HepG2 (cell line): ENCODE measurements at regions not wholly inside any gene's neighbourhood (a gene's known extent, or its start where the extent isn't known, plus 50 kb on each side); places are given as distances from the start of the nearest gene placed in this dataset.

Experiments used
- ATAC-seq: fragments of 200-7000 bp; cut with Tn5 transposase; 3 replicates; pipeline ENCODE4 v1.9.1; 2020; ENCODE audit warnings: mild to moderate bottlenecking, moderate library complexity
- BruUV-seq: library from RNA; stranded (reverse); fragments of 400-500 nt; replicated peaks from 2 replicates; lab custom pipeline; 2021; lab: Mats Ljungman, UMichigan
- CTCF ChIA-PET: fragments of 300-600 bp; formaldehyde crosslinking; extraction: SDS; loops from one replicate; lab custom pipeline; 2021; ENCODE audit warnings: low total read pairs, inconsistent platforms, low intra/inter-chr PET ratio; lab: Yijun Ruan, JAX
- POLR2A ChIA-PET: fragments of 350-600 bp; sonication (Branson Sonifier 250); formaldehyde crosslinking; loops from one replicate; lab custom pipeline; 2020; ENCODE audit warnings: antibody characterized with exemption, inconsistent platforms; lab: Yijun Ruan, JAX
- DNase-seq: peaks from one replicate; pipeline ENCODE4 v3.0.0-alpha.2; 2015; ENCODE audit warnings: low spot score
- FAIRE-seq: peaks from 3 replicates; lab custom pipeline; 2011; peaks lifted over from hg19 to GRCh38; lab: Jason Lieb, UNC
- H2AFZ ChIP-seq: one replicate; pipeline ENCODE4 v1.6.1; 2011; ENCODE audit warnings: low read length, inconsistent platforms
- H3K27ac ChIP-seq: fragments of 300-600 bp; 3 replicates; pipeline ENCODE4 v1.8.0; 2011; ENCODE audit warnings: mixed run types, mild to moderate bottlenecking, mixed read lengths, low read length, inconsistent platforms; ENCODE audit not compliant: insufficient read depth; ENCODE audit errors: extremely low read length
- H3K27me3 ChIP-seq, 2 experiments: fragments of 200-600 bp in 1 of 2; 2 replicates in 1 of 2; 3 replicates in 1 of 2; pipeline versions ENCODE4 v1.6.0 to v1.8.0; 2011; ENCODE audit warnings: low read length in 2 of 2, mild to moderate bottlenecking in 2 of 2, moderate library complexity in 2 of 2, inconsistent platforms in 1 of 2; ENCODE audit not compliant: insufficient read depth in 2 of 2, control insufficient read depth in 1 of 2
- H3K36me3 ChIP-seq, 2 experiments: fragments of 200-600 bp in 1 of 2; replicated peaks in 1 of 2; 2 replicates in 1 of 2; 3 replicates in 1 of 2; pipeline versions ENCODE4 v1.5.1 to v1.8.0; 2011; ENCODE audit warnings: low read length in 2 of 2, inconsistent platforms in 1 of 2; ENCODE audit not compliant: insufficient read depth in 2 of 2, control insufficient read depth in 1 of 2
- H3K4me1 ChIP-seq: 2 replicates; pipeline ENCODE4 v1.5.1; 2012; ENCODE audit warnings: low read length, inconsistent platforms; ENCODE audit not compliant: insufficient read depth
- H3K4me2 ChIP-seq: 2 replicates; pipeline ENCODE4 v1.6.0; 2011; ENCODE audit warnings: low read depth, low read length, inconsistent platforms
- H3K4me3 ChIP-seq, 3 experiments: fragments of 200-600 bp in 1 of 3; sonication (generic), shearing (Covaris generic) in 1 of 3; replicated peaks in 1 of 3; 2 replicates each; pipeline ENCODE4 v1.5.1; 2011 to 2016; ENCODE audit warnings: low read length in 3 of 3, inconsistent platforms in 2 of 3, low read depth in 2 of 3, mild to moderate bottlenecking in 2 of 3, control low read depth in 1 of 3, mixed read lengths in 1 of 3; ENCODE audit not compliant: insufficient read depth in 1 of 3
- H3K79me2 ChIP-seq: one replicate; pipeline ENCODE4 v1.6.1; 2011; ENCODE audit warnings: low read length, inconsistent platforms; ENCODE audit not compliant: insufficient read depth
- H3K9ac ChIP-seq: 2 replicates; pipeline ENCODE4 v1.6.0; 2011; ENCODE audit warnings: mild to moderate bottlenecking, low read depth, low read length, inconsistent platforms; ENCODE audit not compliant: insufficient read depth
- H3K9me3 ChIP-seq: 2 replicates; pipeline ENCODE4 v1.5.1; 2012; ENCODE audit warnings: mild to moderate bottlenecking, low read length
- H4K20me1 ChIP-seq: 2 replicates; pipeline ENCODE4 v1.6.0; 2011; ENCODE audit warnings: inconsistent platforms, mild to moderate bottlenecking, low read length, moderate library complexity; ENCODE audit not compliant: insufficient read depth
- AGO2 ChIP-seq: fragments of 200-400 bp; formaldehyde crosslinking; optimal IDR thresholded peaks from 2 replicates; pipeline ENCODE3; 2017; ENCODE audit warnings: mild to moderate bottlenecking, low read depth, low read length, moderate library complexity
- ATF7 ChIP-seq, 2 experiments: fragments of 450-650 bp in 1 of 2; sonication (generic) in 1 of 2; formaldehyde crosslinking in 1 of 2; IDR thresholded peaks; 2 replicates each; pipeline versions ENCODE4 v1.4.0 to v1.6.1; 2016 to 2020; ENCODE audit warnings: antibody characterized with exemption in 1 of 2, mild to moderate bottlenecking in 1 of 2, missing genetic modification reagents in 1 of 2
- DMAP1 ChIP-seq: IDR thresholded peaks from 2 replicates; pipeline ENCODE4 v1.6.1; 2016
- FIP1L1 ChIP-seq: fragments of 200-400 bp; formaldehyde crosslinking; IDR thresholded peaks from 2 replicates; pipeline ENCODE4 v1.6.1; 2018; ENCODE audit warnings: low read depth, mild to moderate bottlenecking, low read length, moderate library complexity, borderline replicate concordance; ENCODE audit not compliant: insufficient read depth
- FOSL2 ChIP-seq: sonication (generic); formaldehyde crosslinking; IDR thresholded peaks from 2 replicates; pipeline ENCODE4 v1.4.0; 2020; ENCODE audit warnings: missing genetic modification reagents
- MTF2 ChIP-seq: sonication (generic); formaldehyde crosslinking; IDR thresholded peaks from 2 replicates; pipeline ENCODE4 v1.5.0; 2020; ENCODE audit warnings: missing genetic modification reagents, borderline replicate concordance
- RNF2 ChIP-seq: fragments of 450-650 bp; conservative IDR thresholded peaks from 2 replicates; pipeline ENCODE4 v1.6.1; 2016; ENCODE audit warnings: low read depth
- ZNF230 ChIP-seq: sonication (generic); formaldehyde crosslinking; IDR thresholded peaks from 2 replicates; pipeline ENCODE4 v1.4.0; 2020; ENCODE audit warnings: mild to moderate bottlenecking, missing genetic modification reagents
- ZNF232 ChIP-seq: sonication (generic); formaldehyde crosslinking; IDR thresholded peaks from 2 replicates; pipeline ENCODE4 v1.4.0; 2020; ENCODE audit warnings: missing genetic modification reagents, borderline replicate concordance
- ZNF382 ChIP-seq: sonication (generic); formaldehyde crosslinking; IDR thresholded peaks from 2 replicates; pipeline ENCODE4 v1.5.0; 2020; ENCODE audit warnings: missing genetic modification reagents, mild to moderate bottlenecking, borderline replicate concordance
- ZNF883 ChIP-seq: sonication (generic); formaldehyde crosslinking; IDR thresholded peaks from 2 replicates; pipeline ENCODE4 v1.5.1; 2020; ENCODE audit warnings: mild to moderate bottlenecking, missing genetic modification reagents; ENCODE audit errors: not compliant biosample characterization
- WGBS: methylation state at CpG from one replicate; pipeline ENCODE4 v1.1.6; 2017; ENCODE audit warnings: low lambda C conversion rate; 5-methylcytosine and 5-hydroxymethylcytosine counted together
- in situ Hi-C: cut with HindIII; loops from 2 replicates; pipeline ENCODE4 v1.10.0; 2017; ENCODE audit warnings: low pct_unique_long_range_greater_than_20kb; ENCODE audit not compliant: extremely low pct_ligation_motif_present
- intact Hi-C: fragments of 100-400 bp; cut with micrococcal nuclease; formaldehyde crosslinking; loops from one replicate; pipeline ENCODE4 v1.10.0; 2022; ENCODE audit not compliant: unreplicated experiment
- TF ChIP-seq, protein P1 (sequence below): sonication (generic); formaldehyde crosslinking; IDR thresholded peaks from 2 replicates; pipeline ENCODE4 v1.5.1; 2020; ENCODE audit warnings: mild to moderate bottlenecking, moderate library complexity, missing genetic modification reagents
- TF ChIP-seq, protein P2 (sequence below): IDR thresholded peaks from 2 replicates; pipeline ENCODE4 v1.6.1; 2016; ENCODE audit warnings: low read depth, control low read depth
- TF ChIP-seq, protein P3 (sequence below): sonication (generic); formaldehyde crosslinking; IDR thresholded peaks from 2 replicates; pipeline ENCODE4 v1.8.0; 2022; ENCODE audit warnings: missing genetic modification reagents, mild to moderate bottlenecking, borderline replicate concordance
- TF ChIP-seq, protein P4 (sequence below): sonication (generic); formaldehyde crosslinking; IDR thresholded peaks from 2 replicates; pipeline ENCODE4 v1.4.0; 2020; ENCODE audit warnings: missing genetic modification reagents, borderline replicate concordance

DNA sequence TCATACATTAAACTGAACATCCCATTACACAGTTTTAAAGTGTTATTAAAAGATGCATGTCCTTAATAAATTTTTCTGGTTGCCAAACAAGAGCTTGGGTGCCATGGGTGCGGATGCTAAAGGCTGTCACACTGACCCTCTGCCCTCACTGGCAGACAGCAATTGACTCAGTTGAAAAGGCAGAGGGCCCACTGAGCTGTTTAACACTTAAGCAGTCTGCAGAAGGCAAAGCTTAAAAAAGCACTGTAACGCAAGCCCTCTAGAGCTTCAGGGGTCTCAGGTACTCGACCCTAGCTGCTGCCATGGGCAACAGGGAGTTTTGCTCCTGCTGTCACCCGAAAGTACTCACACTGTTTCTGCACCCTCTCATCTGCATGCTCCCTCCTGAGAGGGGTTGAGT, 726.4 kb upstream of the TYRP1 start (continued):
- TF ChIP-seq, protein P1, sequence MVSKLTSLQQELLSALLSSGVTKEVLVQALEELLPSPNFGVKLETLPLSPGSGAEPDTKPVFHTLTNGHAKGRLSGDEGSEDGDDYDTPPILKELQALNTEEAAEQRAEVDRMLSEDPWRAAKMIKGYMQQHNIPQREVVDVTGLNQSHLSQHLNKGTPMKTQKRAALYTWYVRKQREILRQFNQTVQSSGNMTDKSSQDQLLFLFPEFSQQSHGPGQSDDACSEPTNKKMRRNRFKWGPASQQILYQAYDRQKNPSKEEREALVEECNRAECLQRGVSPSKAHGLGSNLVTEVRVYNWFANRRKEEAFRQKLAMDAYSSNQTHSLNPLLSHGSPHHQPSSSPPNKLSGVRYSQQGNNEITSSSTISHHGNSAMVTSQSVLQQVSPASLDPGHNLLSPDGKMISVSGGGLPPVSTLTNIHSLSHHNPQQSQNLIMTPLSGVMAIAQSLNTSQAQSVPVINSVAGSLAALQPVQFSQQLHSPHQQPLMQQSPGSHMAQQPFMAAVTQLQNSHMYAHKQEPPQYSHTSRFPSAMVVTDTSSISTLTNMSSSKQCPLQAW = no peak
- TF ChIP-seq, protein P2, sequence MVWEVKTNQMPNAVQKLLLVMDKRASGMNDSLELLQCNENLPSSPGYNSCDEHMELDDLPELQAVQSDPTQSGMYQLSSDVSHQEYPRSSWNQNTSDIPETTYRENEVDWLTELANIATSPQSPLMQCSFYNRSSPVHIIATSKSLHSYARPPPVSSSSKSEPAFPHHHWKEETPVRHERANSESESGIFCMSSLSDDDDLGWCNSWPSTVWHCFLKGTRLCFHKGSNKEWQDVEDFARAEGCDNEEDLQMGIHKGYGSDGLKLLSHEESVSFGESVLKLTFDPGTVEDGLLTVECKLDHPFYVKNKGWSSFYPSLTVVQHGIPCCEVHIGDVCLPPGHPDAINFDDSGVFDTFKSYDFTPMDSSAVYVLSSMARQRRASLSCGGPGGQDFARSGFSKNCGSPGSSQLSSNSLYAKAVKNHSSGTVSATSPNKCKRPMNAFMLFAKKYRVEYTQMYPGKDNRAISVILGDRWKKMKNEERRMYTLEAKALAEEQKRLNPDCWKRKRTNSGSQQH (CRISPR knock-in tag) = no peak
- no peak for TF ChIP-seq DMAP1

DNA sequence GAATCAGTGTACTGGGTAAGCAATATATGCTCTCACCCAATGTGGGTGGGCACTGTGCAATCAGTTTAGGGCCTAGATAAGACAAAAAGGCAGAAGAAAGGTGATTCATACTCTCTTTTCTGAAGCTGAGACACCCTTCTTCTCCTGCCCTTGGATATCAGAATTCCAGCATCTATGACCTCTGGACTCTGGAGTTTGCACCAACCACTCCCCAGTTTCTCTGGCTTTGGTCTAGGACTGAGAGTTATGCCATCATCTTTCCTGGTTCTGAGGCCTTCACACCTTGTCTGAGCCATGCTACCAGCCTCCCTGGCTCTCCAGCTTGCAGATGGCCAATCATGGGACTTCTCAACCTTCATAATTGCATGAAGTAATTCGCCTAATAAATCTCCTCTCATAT, 724.6 kb upstream of the TYRP1 start:
- in situ Hi-C loops = no loop called here
- no peaks in the 10 kb centered on the region for H3K79me2 ChIP-seq
- no peak overlapping the region for H3K9ac ChIP-seq
- no peaks in the 10 kb centered on the region for H3K4me1 ChIP-seq
- POLR2A ChIA-PET = no interaction called here
- no peak overlapping the region for H2AFZ ChIP-seq
- H3K4me3 ChIP-seq = no peak overlapping the region
- ATAC-seq (no peak), DNase-seq (no peak), FAIRE-seq (no peak)
- H3K27me3 ChIP-seq = no peaks in the 10 kb centered on the region
- intact Hi-C loops = no loop called here
- H3K36me3 ChIP-seq = no peaks in the 10 kb centered on the region
- no peak overlapping the region for H3K27ac ChIP-seq
- H3K4me2 ChIP-seq = no peak overlapping the region
- peaks cover 72% of the 10 kb centered on the region for H3K9me3 ChIP-seq
- no peaks in the 10 kb centered on the region for H4K20me1 ChIP-seq
- WGBS = 0% methylated on average over 1 of the region's 1 CpG
- no TSS peak for BruUV-seq
- CTCF ChIA-PET = no interaction called here
- no peak for TF ChIP-seq ZNF232
- no peak for TF ChIP-seq AGO2
- TF ChIP-seq, protein P3, sequence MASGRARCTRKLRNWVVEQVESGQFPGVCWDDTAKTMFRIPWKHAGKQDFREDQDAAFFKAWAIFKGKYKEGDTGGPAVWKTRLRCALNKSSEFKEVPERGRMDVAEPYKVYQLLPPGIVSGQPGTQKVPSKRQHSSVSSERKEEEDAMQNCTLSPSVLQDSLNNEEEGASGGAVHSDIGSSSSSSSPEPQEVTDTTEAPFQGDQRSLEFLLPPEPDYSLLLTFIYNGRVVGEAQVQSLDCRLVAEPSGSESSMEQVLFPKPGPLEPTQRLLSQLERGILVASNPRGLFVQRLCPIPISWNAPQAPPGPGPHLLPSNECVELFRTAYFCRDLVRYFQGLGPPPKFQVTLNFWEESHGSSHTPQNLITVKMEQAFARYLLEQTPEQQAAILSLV = no peak
- no peak for TF ChIP-seq FIP1L1
- no peak for TF ChIP-seq ZNF883
- TF ChIP-seq ZNF382 (CRISPR knock-in tag) = no peak
- no peak for TF ChIP-seq ATF7 (IDR thresholded peaks at IDR 0.05)
- TF ChIP-seq ATF7 (CRISPR knock-in tag; IDR thresholded peaks at IDR 0.05) = no peak
- no peak for TF ChIP-seq FOSL2
- TF ChIP-seq ZNF230 (CRISPR knock-in tag) = no peak
- TF ChIP-seq, protein P4, sequence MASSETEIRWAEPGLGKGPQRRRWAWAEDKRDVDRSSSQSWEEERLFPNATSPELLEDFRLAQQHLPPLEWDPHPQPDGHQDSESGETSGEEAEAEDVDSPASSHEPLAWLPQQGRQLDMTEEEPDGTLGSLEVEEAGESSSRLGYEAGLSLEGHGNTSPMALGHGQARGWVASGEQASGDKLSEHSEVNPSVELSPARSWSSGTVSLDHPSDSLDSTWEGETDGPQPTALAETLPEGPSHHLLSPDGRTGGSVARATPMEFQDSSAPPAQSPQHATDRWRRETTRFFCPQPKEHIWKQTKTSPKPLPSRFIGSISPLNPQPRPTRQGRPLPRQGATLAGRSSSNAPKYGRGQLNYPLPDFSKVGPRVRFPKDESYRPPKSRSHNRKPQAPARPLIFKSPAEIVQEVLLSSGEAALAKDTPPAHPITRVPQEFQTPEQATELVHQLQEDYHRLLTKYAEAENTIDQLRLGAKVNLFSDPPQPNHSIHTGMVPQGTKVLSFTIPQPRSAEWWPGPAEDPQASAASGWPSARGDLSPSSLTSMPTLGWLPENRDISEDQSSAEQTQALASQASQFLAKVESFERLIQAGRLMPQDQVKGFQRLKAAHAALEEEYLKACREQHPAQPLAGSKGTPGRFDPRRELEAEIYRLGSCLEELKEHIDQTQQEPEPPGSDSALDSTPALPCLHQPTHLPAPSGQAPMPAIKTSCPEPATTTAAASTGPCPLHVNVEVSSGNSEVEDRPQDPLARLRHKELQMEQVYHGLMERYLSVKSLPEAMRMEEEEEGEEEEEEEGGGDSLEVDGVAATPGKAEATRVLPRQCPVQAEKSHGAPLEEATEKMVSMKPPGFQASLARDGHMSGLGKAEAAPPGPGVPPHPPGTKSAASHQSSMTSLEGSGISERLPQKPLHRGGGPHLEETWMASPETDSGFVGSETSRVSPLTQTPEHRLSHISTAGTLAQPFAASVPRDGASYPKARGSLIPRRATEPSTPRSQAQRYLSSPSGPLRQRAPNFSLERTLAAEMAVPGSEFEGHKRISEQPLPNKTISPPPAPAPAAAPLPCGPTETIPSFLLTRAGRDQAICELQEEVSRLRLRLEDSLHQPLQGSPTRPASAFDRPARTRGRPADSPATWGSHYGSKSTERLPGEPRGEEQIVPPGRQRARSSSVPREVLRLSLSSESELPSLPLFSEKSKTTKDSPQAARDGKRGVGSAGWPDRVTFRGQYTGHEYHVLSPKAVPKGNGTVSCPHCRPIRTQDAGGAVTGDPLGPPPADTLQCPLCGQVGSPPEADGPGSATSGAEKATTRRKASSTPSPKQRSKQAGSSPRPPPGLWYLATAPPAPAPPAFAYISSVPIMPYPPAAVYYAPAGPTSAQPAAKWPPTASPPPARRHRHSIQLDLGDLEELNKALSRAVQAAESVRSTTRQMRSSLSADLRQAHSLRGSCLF (CRISPR knock-in tag) = no peak
- no peak for TF ChIP-seq RNF2
- TF ChIP-seq MTF2 = no peak
